ENCODE measurements at regions not wholly inside any gene's neighbourhood (a gene's known extent, or its start where the extent isn't known, plus 50 kb on each side); places are given as distances from the start of the nearest gene placed in this dataset.
A peak's percentile ranks its signal among the peaks of the same experiment; 100 is the strongest.

GRCh38 chr17:77494664-77495435 lies 354.1 kb downstream of the SEC14L1 start:
- Mint-ChIP-seq H3K27ac (peak overlapping the region; percentile 77), H3K9me3 (no peaks in the 10 kb centered on the region), H3K4me3 (no peak overlapping the region), H3K27me3 (ENCODE audit: low read depth) (no peaks in the 10 kb centered on the region), H3K36me3 (ENCODE audit: low read depth) (peaks cover 18% of the 10 kb centered on the region), H3K4me1 (ENCODE audit: low read depth) (peaks cover 11% of the 10 kb centered on the region)
- intact Hi-C loops (cut with micrococcal nuclease), result loop anchor here (1.0 to 2.0 kb wide), 5 partner anchors 36 to 212 kb away; no protein-coding TSS in a partner anchor
- CTCF ChIA-PET, result interaction anchor here (0.6 to 4.1 kb wide), 24 partner anchors 11 to 163 kb away, joined by 3 to 93 read pairs (median 4); no protein-coding TSS in a partner anchor
- peak; percentile 81 for DNase-seq

GRCh38 chr17:77495575-77495974 lies 354.8 kb downstream of the SEC14L1 start:
- no peak for DNase-seq
- intact Hi-C loops (cut with micrococcal nuclease), result loop anchor here (1.0 to 2.0 kb wide), 4 partner anchors 65 to 213 kb away; no protein-coding TSS in a partner anchor
- no peak overlapping the region for H3K27ac Mint-ChIP-seq

GRCh38 chr17:77496401-77496801 lies 355.6 kb downstream of the SEC14L1 start:
- Mint-ChIP-seq H3K36me3 (ENCODE audit: low read depth) (peaks cover 24% of the 10 kb centered on the region), H3K27me3 (ENCODE audit: low read depth) (no peaks in the 10 kb centered on the region), H3K27ac (no peak overlapping the region), H3K4me3 (no peak overlapping the region), H3K9me3 (no peaks in the 10 kb centered on the region), H3K4me1 (ENCODE audit: low read depth) (peaks cover 11% of the 10 kb centered on the region)
- CTCF ChIA-PET, result interaction anchor here (0.5 to 4.1 kb wide), 8 partner anchors 36 to 398 kb away, joined by 3 to 93 read pairs (median 10); no protein-coding TSS in a partner anchor
- peak; percentile 4 for DNase-seq
- intact Hi-C loops (cut with micrococcal nuclease), result no loop called here

More at GRCh38 chr17:77495575-77495974, 354.8 kb downstream of the SEC14L1 start:
- H3K4me1 Mint-ChIP-seq (ENCODE audit: low read depth), result peaks cover 11% of the 10 kb centered on the region
- H3K27me3 Mint-ChIP-seq (ENCODE audit: low read depth), result no peaks in the 10 kb centered on the region
- H3K4me3 Mint-ChIP-seq, result no peak overlapping the region
- peaks cover 22% of the 10 kb centered on the region for H3K36me3 Mint-ChIP-seq (ENCODE audit: low read depth)
- H3K9me3 Mint-ChIP-seq, result no peaks in the 10 kb centered on the region
- CTCF ChIA-PET, result interaction anchor here (0.5 to 4.1 kb wide), 14 partner anchors 10 to 397 kb away, joined by 3 to 93 read pairs (median 8); no protein-coding TSS in a partner anchor

GRCh38 chr17:77496831-77497577 lies 356.2 kb downstream of the SEC14L1 start:
- CTCF ChIA-PET, result interaction anchor here (1.9 to 4.1 kb wide), 2 partner anchors 68 to 97 kb away, joined by 7 to 93 read pairs; no protein-coding TSS in a partner anchor
- intact Hi-C loops (cut with micrococcal nuclease), result no loop called here
- Mint-ChIP-seq H3K4me1 (ENCODE audit: low read depth) (peaks cover 8% of the 10 kb centered on the region), H3K27me3 (ENCODE audit: low read depth) (no peaks in the 10 kb centered on the region), H3K36me3 (ENCODE audit: low read depth) (peaks cover 27% of the 10 kb centered on the region), H3K9me3 (no peaks in the 10 kb centered on the region), H3K27ac (peak overlapping the region; percentile 41), H3K4me3 (no peak overlapping the region)
- DNase-seq, result peak; percentile 4

GRCh38 chr17:77497578-77497934 lies 356.8 kb downstream of the SEC14L1 start:
- no peak overlapping the region for H3K27ac Mint-ChIP-seq
- no peaks in the 10 kb centered on the region for H3K9me3 Mint-ChIP-seq
- H3K36me3 Mint-ChIP-seq (ENCODE audit: low read depth), result peaks cover 28% of the 10 kb centered on the region
- peak; percentile 3 for DNase-seq
- intact Hi-C loops (cut with micrococcal nuclease), result no loop called here
- H3K27me3 Mint-ChIP-seq (ENCODE audit: low read depth), result no peaks in the 10 kb centered on the region
- H3K4me3 Mint-ChIP-seq, result no peak overlapping the region
- CTCF ChIA-PET, result interaction anchor here (1.9 to 4.1 kb wide), 2 partner anchors 68 to 97 kb away, joined by 7 to 93 read pairs; no protein-coding TSS in a partner anchor
- H3K4me1 Mint-ChIP-seq (ENCODE audit: low read depth), result peaks cover 6% of the 10 kb centered on the region

- H3K4me1 Mint-ChIP-seq (ENCODE audit: low read depth), result peaks cover 6% of the 10 kb centered on the region
- no peaks in the 10 kb centered on the region for H3K9me3 Mint-ChIP-seq
- DNase-seq, result peak; percentile 3
- peaks cover 29% of the 10 kb centered on the region for H3K36me3 Mint-ChIP-seq (ENCODE audit: low read depth)
- no peak overlapping the region for H3K4me3 Mint-ChIP-seq
- H3K27me3 Mint-ChIP-seq (ENCODE audit: low read depth), result no peaks in the 10 kb centered on the region
- no peak overlapping the region for H3K27ac Mint-ChIP-seq
- CTCF ChIA-PET, result interaction anchor here (1.9 to 4.1 kb wide), 2 partner anchors 69 to 98 kb away, joined by 7 to 93 read pairs; no protein-coding TSS in a partner anchor
- intact Hi-C loops (cut with micrococcal nuclease), result no loop called here
These were observed 357.4 kb downstream of the SEC14L1 start for GRCh38 chr17:77498091-77498741.

GRCh38 chr17:77498791-77499698 lies 358.3 kb downstream of the SEC14L1 start:
- Mint-ChIP-seq H3K4me3 (no peak overlapping the region), H3K9me3 (no peaks in the 10 kb centered on the region), H3K36me3 (ENCODE audit: low read depth) (peaks cover 26% of the 10 kb centered on the region), H3K27ac (peak overlapping the region; percentile 41), H3K27me3 (ENCODE audit: low read depth) (no peaks in the 10 kb centered on the region), H3K4me1 (ENCODE audit: low read depth) (peaks cover 6% of the 10 kb centered on the region)
- peak; percentile 4 for DNase-seq
- intact Hi-C loops (cut with micrococcal nuclease), result no loop called here
- CTCF ChIA-PET, result no interaction called here

GRCh38 chr17:77499699-77500435 lies 359.1 kb downstream of the SEC14L1 start:
- Mint-ChIP-seq H3K4me3 (no peak overlapping the region), H3K36me3 (ENCODE audit: low read depth) (peaks cover 25% of the 10 kb centered on the region), H3K4me1 (ENCODE audit: low read depth) (peaks cover 5% of the 10 kb centered on the region), H3K27ac (peak overlapping the region; percentile 41), H3K9me3 (no peaks in the 10 kb centered on the region), H3K27me3 (ENCODE audit: low read depth) (no peaks in the 10 kb centered on the region)
- intact Hi-C loops (cut with micrococcal nuclease), result no loop called here
- CTCF ChIA-PET, result interaction anchor here (1.4 kb wide), 1 partner anchor 99 kb away, joined by 4 read pairs; no protein-coding TSS in a partner anchor
- DNase-seq, result peak; percentile 3

GRCh38 chr17:77501101-77501566 lies 360.4 kb downstream of the SEC14L1 start:
- intact Hi-C loops (cut with micrococcal nuclease), result no loop called here
- H3K27me3 Mint-ChIP-seq (ENCODE audit: low read depth), result no peaks in the 10 kb centered on the region
- no peaks in the 10 kb centered on the region for H3K4me1 Mint-ChIP-seq (ENCODE audit: low read depth)
- peaks cover 21% of the 10 kb centered on the region for H3K36me3 Mint-ChIP-seq (ENCODE audit: low read depth)
- peak; percentile 48 for DNase-seq
- H3K4me3 Mint-ChIP-seq, result no peak overlapping the region
- H3K27ac Mint-ChIP-seq, result no peak overlapping the region
- CTCF ChIA-PET, result interaction anchor here (0.6 to 1.4 kb wide), 4 partner anchors 71 to 163 kb away, joined by 3 to 4 read pairs (median 4); no protein-coding TSS in a partner anchor
- H3K9me3 Mint-ChIP-seq, result no peaks in the 10 kb centered on the region

- Mint-ChIP-seq H3K4me1 (ENCODE audit: low read depth) (no peaks in the 10 kb centered on the region), H3K9me3 (no peaks in the 10 kb centered on the region), H3K36me3 (ENCODE audit: low read depth) (peaks cover 21% of the 10 kb centered on the region), H3K4me3 (no peak overlapping the region), H3K27me3 (ENCODE audit: low read depth) (no peaks in the 10 kb centered on the region), H3K27ac (no peak overlapping the region)
- CTCF ChIA-PET, result interaction anchor here (0.6 to 1.4 kb wide), 4 partner anchors 72 to 164 kb away, joined by 3 to 4 read pairs (median 4); no protein-coding TSS in a partner anchor
- DNase-seq, result no peak
- intact Hi-C loops (cut with micrococcal nuclease), result no loop called here
These were observed 361.2 kb downstream of the SEC14L1 start for GRCh38 chr17:77501751-77502625.

All from activated naive CD4-positive, alpha-beta T cell treated with anti-CD3 and anti-CD28 coated beads for 36 hours (primary cell).